GM12878 (cell line): ENCODE measurements at regions not wholly inside any gene's neighbourhood (a gene's known extent, or its start where the extent isn't known, plus 50 kb on each side); places are given as distances from the start of the nearest gene placed in this dataset.

ENCODE experiments used
- CBX5 ChIP-seq: sonication (generic); IDR thresholded peaks from 2 replicates; pipeline ENCODE4 v1.6.1; 2016; ENCODE audit warnings: low read depth, moderate library complexity, mild to moderate bottlenecking, inconsistent platforms
- CHD2 ChIP-seq: IDR thresholded peaks from 2 replicates; pipeline ENCODE4 v1.6.1; 2011; ENCODE audit warnings: low read depth, low read length, improper control_type of control experiment, borderline replicate concordance
- CTCF ChIP-seq, 3 experiments: IDR thresholded peaks in 2 of 3; conservative IDR thresholded peaks in 1 of 3; 2 replicates each; pipeline ENCODE4 v1.5.1; 2011; ENCODE audit warnings: low read depth in 3 of 3, low read length in 3 of 3, mild to moderate bottlenecking in 3 of 3, control low read depth in 2 of 3, moderate library complexity in 2 of 3, inconsistent platforms in 1 of 3, mixed read lengths in 1 of 3; ENCODE audit not compliant: control insufficient read depth in 2 of 3, insufficient read depth in 1 of 3; ENCODE audit errors: extremely low read depth in 1 of 3
- JUND ChIP-seq: IDR thresholded peaks from 2 replicates; pipeline ENCODE4 v1.6.1; 2012; ENCODE audit warnings: low read depth, mild to moderate bottlenecking, low read length, improper control_type of control experiment, moderate library complexity
- NFIC ChIP-seq: IDR thresholded peaks from 2 replicates; pipeline ENCODE4 v1.6.1; 2012; ENCODE audit warnings: low read depth, mild to moderate bottlenecking, inconsistent platforms, low read length, moderate library complexity
- NRF1 ChIP-seq: conservative IDR thresholded peaks from 2 replicates; pipeline ENCODE4 v1.6.1; 2011; ENCODE audit warnings: mild to moderate bottlenecking, low read depth, low read length, improper control_type of control experiment
- RUNX3 ChIP-seq: IDR thresholded peaks from 2 replicates; pipeline ENCODE4 v1.6.1; 2012; ENCODE audit warnings: low read length, inconsistent platforms
- ZNF622 ChIP-seq: fragments of 450-650 bp; IDR thresholded peaks from 2 replicates; pipeline ENCODE4 v1.6.1; 2017; ENCODE audit warnings: mild to moderate bottlenecking, inconsistent platforms

- no peak for TF ChIP-seq CTCF (IDR thresholded peaks at IDR 0.05 in 2 of 3, conservative IDR thresholded peaks at IDR 0.05 in 1 of 3; ENCODE audit: control insufficient read depth in 2 of 3, extremely low read depth in 1 of 3, insufficient read depth in 1 of 3, low read depth in 3 of 3, low read length in 3 of 3)
- no peak for TF ChIP-seq CHD2
- TF ChIP-seq RUNX3 = no peak
- no peak for TF ChIP-seq JUND
- TF ChIP-seq NRF1 = no peak
- no peak for TF ChIP-seq ZNF622
- TF ChIP-seq CBX5 = no peak
- TF ChIP-seq NFIC = no peak
Measured at GRCh38 chr5:39670391-39670790, 245.6 kb upstream of the DAB2 start.
